Choroid plexus epithelial cell (primary cell): ENCODE measurements at regions not wholly inside any gene's neighbourhood (a gene's known extent, or its start where the extent isn't known, plus 50 kb on each side); places are given as distances from the start of the nearest gene placed in this dataset.

Experiments
- DNase-seq: peaks from one replicate; pipeline ENCODE4 v3.0.0-alpha.2; 2010; ENCODE audit warnings: low read depth
- H3K4me3 ChIP-seq: 2 replicates; pipeline ENCODE4 v1.5.1; 2011; ENCODE audit warnings: low read depth, mild to moderate bottlenecking, control low read depth, low read length, moderate library complexity
- TF ChIP-seq, protein P1 (sequence below): conservative IDR thresholded peaks from 2 replicates; pipeline ENCODE4 v1.5.1; 2011; ENCODE audit warnings: low read depth, mild to moderate bottlenecking, control low read depth, inconsistent platforms, low read length, moderate library complexity

- no peak for DNase-seq
- H3K4me3 ChIP-seq: no peak overlapping the region
- TF ChIP-seq, protein P1, sequence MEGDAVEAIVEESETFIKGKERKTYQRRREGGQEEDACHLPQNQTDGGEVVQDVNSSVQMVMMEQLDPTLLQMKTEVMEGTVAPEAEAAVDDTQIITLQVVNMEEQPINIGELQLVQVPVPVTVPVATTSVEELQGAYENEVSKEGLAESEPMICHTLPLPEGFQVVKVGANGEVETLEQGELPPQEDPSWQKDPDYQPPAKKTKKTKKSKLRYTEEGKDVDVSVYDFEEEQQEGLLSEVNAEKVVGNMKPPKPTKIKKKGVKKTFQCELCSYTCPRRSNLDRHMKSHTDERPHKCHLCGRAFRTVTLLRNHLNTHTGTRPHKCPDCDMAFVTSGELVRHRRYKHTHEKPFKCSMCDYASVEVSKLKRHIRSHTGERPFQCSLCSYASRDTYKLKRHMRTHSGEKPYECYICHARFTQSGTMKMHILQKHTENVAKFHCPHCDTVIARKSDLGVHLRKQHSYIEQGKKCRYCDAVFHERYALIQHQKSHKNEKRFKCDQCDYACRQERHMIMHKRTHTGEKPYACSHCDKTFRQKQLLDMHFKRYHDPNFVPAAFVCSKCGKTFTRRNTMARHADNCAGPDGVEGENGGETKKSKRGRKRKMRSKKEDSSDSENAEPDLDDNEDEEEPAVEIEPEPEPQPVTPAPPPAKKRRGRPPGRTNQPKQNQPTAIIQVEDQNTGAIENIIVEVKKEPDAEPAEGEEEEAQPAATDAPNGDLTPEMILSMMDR: no peak
Observed at GRCh38 chr4:140316799-140317198, 56.6 kb upstream of the SCOC start.

DNA sequence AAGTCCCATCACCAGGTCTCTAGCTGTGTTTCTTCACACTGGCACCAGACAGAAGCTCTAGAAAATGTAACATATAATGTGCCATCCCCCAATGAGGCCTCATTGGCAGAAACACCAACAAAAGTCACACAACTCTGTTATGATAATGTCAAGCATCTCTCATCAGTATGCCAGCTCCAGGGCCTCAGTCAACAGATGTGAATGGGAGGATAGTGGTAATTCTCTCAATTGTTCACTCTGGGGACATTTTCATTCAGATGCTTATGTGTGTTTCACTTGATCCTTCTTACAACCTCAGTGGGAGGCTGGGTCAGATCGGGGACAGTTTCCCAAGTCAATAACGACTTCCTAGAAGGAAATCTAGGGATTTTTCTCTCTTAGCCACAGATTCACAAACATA lies 57.5 kb upstream of the SCOC start:
- DNase-seq: no peak
- TF ChIP-seq, protein P1: no peak

DNA sequence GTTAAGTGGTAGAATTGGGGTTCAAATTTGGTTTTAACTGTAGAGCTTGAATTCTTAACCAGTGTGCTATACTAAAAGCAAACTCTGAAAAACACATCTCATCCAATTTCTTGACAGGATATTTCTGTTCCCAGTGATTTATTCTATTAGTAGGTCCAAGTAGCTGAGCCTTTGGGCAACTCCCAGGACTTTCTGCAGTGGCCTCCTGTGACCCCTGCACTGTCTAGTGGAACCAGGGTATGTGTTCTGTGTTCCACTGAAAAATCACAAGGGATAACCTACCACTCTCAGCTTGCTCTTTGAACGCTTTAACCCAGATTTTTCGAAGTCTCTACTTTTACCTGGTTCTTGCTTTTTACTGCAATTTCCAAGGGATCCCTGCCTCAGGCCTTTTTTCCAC lies 58.0 kb upstream of the SCOC start:
- TF ChIP-seq, protein P1: no peak
- no peak overlapping the region for H3K4me3 ChIP-seq
- DNase-seq: no peak

More for the DNA sequence above, 57.5 kb upstream of the SCOC start:
- H3K4me3 ChIP-seq: no peak overlapping the region

DNA sequence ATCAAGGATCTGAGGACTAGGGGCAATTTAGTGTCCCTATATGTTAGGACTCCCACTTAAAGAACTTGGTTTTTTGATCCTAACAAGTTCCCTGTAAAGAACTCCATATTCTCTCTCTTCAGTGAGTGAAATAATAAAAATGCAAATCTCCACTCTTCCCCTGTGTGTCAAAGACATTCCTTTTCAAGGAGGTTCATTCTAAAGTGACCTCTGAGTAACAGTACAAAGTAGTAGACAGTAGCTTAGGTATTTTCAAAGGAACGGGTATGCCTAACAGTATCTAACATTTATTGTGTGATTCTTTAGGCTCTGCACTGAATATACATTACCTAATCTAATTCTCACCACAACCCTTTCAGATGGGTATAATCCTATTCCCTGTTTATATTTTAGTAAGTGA lies 58.4 kb upstream of the SCOC start:
- peak; percentile 26 for DNase-seq
- H3K4me3 ChIP-seq: no peak overlapping the region
- TF ChIP-seq, protein P1: no peak

GRCh38 chr4:140312100-140312499 lies 61.3 kb upstream of the SCOC start:
- TF ChIP-seq, protein P1: no peak
- no peak for DNase-seq
- no peak overlapping the region for H3K4me3 ChIP-seq

GRCh38 chr4:140311257-140311835 lies 62.1 kb upstream of the SCOC start:
- TF ChIP-seq, protein P1: no peak
- no peak overlapping the region for H3K4me3 ChIP-seq
- DNase-seq: no peak

DNA sequence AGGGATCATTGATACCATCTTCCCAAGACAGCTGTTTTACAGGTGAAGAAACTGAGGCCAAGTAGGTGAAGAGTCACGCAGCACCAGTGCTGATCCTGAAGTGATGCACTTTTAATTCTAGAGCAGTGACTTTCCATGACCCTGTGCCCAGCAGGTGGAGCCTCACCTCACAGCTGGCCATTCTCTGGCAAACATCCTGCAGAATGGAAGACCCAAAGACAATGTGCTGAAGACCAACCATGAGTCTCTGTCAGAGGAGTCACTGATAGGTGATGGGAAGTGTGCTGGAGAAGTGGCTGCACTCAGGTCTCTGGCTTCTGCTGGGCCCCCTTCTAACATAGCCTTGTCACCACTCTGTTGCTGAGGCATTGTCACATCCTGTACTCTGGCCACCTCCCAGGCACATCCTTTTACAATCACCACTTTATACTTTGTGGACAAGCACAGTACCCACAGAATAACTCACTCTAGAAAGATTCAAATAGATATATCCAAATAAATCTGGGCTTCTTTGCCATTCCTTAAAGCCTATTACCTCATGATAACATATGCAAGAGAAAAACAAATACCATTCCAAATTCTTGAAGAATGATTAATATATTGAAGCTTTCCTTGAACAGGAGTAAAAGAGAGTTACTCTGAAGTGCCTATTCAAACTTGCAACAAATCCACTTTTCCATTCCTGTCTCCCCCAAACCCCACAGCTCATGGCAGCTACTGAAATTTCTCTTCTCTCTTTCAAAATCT lies 64.1 kb upstream of the SCOC start:
- TF ChIP-seq, protein P1: peak; percentile 10
- no peak overlapping the region for H3K4me3 ChIP-seq
- DNase-seq: peak; percentile 54
